NCI-H345 treated with DMSO at 0.1 percent for 48 hours (cell line): ENCODE measurements at regions not wholly inside any gene's neighbourhood (a gene's known extent, or its start where the extent isn't known, plus 50 kb on each side); places are given as distances from the start of the nearest gene placed in this dataset.
"Not testable (repeated sequence)": the region's sequence is repeated elsewhere in the genome, so short reads cannot be mapped to it uniquely, and the experiment has no call there.

Experiments used
- DNase-seq: peaks from one replicate; lab custom pipeline; 2025; ENCODE audit not compliant: unreplicated experiment; lab: John Stamatoyannopoulos, UW

- not testable (repeated sequence) for DNase-seq
These were observed 56.2 kb upstream of the CCZ1B start for GRCh38 chr7:6882321-6882721.

- not testable (repeated sequence) for DNase-seq
These were observed 57.7 kb upstream of the CCZ1B start for GRCh38 chr7:6883756-6884155.

- DNase-seq = no peak
These were observed 60.1 kb upstream of the CCZ1B start for GRCh38 chr7:6886198-6886597.

- not testable (repeated sequence) for DNase-seq
These were observed 62.4 kb upstream of the CCZ1B start for GRCh38 chr7:6888267-6889045.

GRCh38 chr7:6889252-6889812 lies 63.3 kb upstream of the CCZ1B start:
- no peak for DNase-seq

GRCh38 chr7:6902097-6902518 lies 76.0 kb upstream of the CCZ1B start:
- DNase-seq = peak; percentile 27

- not testable (repeated sequence) for DNase-seq
These were observed 77.2 kb upstream of the CCZ1B start for GRCh38 chr7:6903289-6903688.

- not testable (repeated sequence) for DNase-seq
These were observed 77.7 kb upstream of the CCZ1B start for GRCh38 chr7:6903792-6904191.

- peak; percentile 38 for DNase-seq
These were observed 91.2 kb upstream of the CCZ1B start for GRCh38 chr7:6917258-6917657.

GRCh38 chr7:6919169-6919568 lies 93.1 kb upstream of the CCZ1B start:
- not testable (repeated sequence) for DNase-seq

- not testable (repeated sequence) for DNase-seq
These were observed 98.4 kb upstream of the CCZ1B start for GRCh38 chr7:6924523-6924922.

GRCh38 chr7:6926193-6927174 lies 100.4 kb upstream of the CCZ1B start:
- not testable (repeated sequence) for DNase-seq

- not testable (repeated sequence) for DNase-seq
These were observed 101.6 kb upstream of the CCZ1B start for GRCh38 chr7:6927643-6928042.

- not testable (repeated sequence) for DNase-seq
These were observed 103.5 kb upstream of the CCZ1B start for GRCh38 chr7:6929588-6929987.

GRCh38 chr7:6930081-6930635 lies 104.1 kb upstream of the CCZ1B start:
- DNase-seq = not testable (repeated sequence)

- DNase-seq = not testable (repeated sequence)
These were observed 104.7 kb upstream of the CCZ1B start for GRCh38 chr7:6930787-6931186.

GRCh38 chr7:6931456-6931855 lies 105.4 kb upstream of the CCZ1B start:
- DNase-seq = not testable (repeated sequence)

GRCh38 chr7:6933954-6934632 lies 108.0 kb upstream of the CCZ1B start:
- DNase-seq = not testable (repeated sequence)

- no peak for DNase-seq
These were observed 108.9 kb upstream of the CCZ1B start for GRCh38 chr7:6934981-6935380.

- DNase-seq = not testable (repeated sequence)
These were observed 110.6 kb upstream of the CCZ1B start for GRCh38 chr7:6936626-6937025.
